ENCODE measurements at regions not wholly inside any gene's neighbourhood (a gene's known extent, or its start where the extent isn't known, plus 50 kb on each side); places are given as distances from the start of the nearest gene placed in this dataset.

GRCh38 chr11:97107604-97108003, 717.8 kb downstream of the JRKL start:
- TF ChIP-seq USF2 (IDR thresholded peaks at IDR 0.05; ENCODE audit: low read depth, low read length) (no peak), ELK1 (IDR thresholded peaks at IDR 0.05; ENCODE audit: borderline replicate concordance, low read depth, low read length) (no peak), RAD21 (IDR thresholded peaks at IDR 0.05; ENCODE audit: low read length) (no peak), POLR2A (IDR thresholded peaks at IDR 0.05; ENCODE audit: low read depth, low read length) (no peak), MAZ (IDR thresholded peaks at IDR 0.05; ENCODE audit: borderline replicate concordance, low read depth, low read length) (no peak), SMC3 (IDR thresholded peaks at IDR 0.05; ENCODE audit: low read depth, low read length) (no peak), BHLHE40 (IDR thresholded peaks at IDR 0.05; ENCODE audit: low read depth, low read length) (no peak), MXI1 (IDR thresholded peaks at IDR 0.05; ENCODE audit: borderline replicate concordance, low read depth, low read length) (no peak), RFX5 (IDR thresholded peaks at IDR 0.05; ENCODE audit: low read depth, low read length) (no peak)
- TF ChIP-seq, protein P1, sequence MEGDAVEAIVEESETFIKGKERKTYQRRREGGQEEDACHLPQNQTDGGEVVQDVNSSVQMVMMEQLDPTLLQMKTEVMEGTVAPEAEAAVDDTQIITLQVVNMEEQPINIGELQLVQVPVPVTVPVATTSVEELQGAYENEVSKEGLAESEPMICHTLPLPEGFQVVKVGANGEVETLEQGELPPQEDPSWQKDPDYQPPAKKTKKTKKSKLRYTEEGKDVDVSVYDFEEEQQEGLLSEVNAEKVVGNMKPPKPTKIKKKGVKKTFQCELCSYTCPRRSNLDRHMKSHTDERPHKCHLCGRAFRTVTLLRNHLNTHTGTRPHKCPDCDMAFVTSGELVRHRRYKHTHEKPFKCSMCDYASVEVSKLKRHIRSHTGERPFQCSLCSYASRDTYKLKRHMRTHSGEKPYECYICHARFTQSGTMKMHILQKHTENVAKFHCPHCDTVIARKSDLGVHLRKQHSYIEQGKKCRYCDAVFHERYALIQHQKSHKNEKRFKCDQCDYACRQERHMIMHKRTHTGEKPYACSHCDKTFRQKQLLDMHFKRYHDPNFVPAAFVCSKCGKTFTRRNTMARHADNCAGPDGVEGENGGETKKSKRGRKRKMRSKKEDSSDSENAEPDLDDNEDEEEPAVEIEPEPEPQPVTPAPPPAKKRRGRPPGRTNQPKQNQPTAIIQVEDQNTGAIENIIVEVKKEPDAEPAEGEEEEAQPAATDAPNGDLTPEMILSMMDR (conservative IDR thresholded peaks at IDR 0.05; ENCODE audit: low read depth, low read length): no peak

All from IMR-90 (cell line).